ENCODE measurements at regions not wholly inside any gene's neighbourhood (a gene's known extent, or its start where the extent isn't known, plus 50 kb on each side); places are given as distances from the start of the nearest gene placed in this dataset.

- TF ChIP-seq ATF2 (IDR thresholded peaks at IDR 0.05; ENCODE audit: low read length): no peak
These were observed 1001.1 kb upstream of the EPHA6 start (continued) for GRCh38 chr3:95813244-95813643.

Measured in H1 (cell line).